ENCODE measurements at regions not wholly inside any gene's neighbourhood (a gene's known extent, or its start where the extent isn't known, plus 50 kb on each side); places are given as distances from the start of the nearest gene placed in this dataset.

GRCh38 chr6:156725712-156726111, 51.5 kb upstream of the ARID1B start:
- DNase-seq (ENCODE audit: low spot score), result no peak

- peak; percentile 48 for DNase-seq (ENCODE audit: low spot score)
Measured at GRCh38 chr6:156720691-156721685, 56.2 kb upstream of the ARID1B start.

GRCh38 chr6:156719720-156720563, 57.2 kb upstream of the ARID1B start:
- peak; percentile 58 for DNase-seq (ENCODE audit: low spot score)

GRCh38 chr6:156719395-156719719, 57.8 kb upstream of the ARID1B start:
- DNase-seq (ENCODE audit: low spot score), result no peak

GRCh38 chr6:156718647-156719394, 58.4 kb upstream of the ARID1B start:
- DNase-seq (ENCODE audit: low spot score), result no peak

GRCh38 chr6:156717542-156717941, 59.6 kb upstream of the ARID1B start:
- DNase-seq (ENCODE audit: low spot score), result no peak

GRCh38 chr6:156715839-156716238, 61.3 kb upstream of the ARID1B start:
- DNase-seq (ENCODE audit: low spot score), result no peak

GRCh38 chr6:156713548-156713947, 63.6 kb upstream of the ARID1B start:
- DNase-seq (ENCODE audit: low spot score), result no peak

GRCh38 chr6:156710479-156710878, 66.7 kb upstream of the ARID1B start:
- DNase-seq (ENCODE audit: low spot score), result no peak

GRCh38 chr6:156707818-156708217, 69.4 kb upstream of the ARID1B start:
- no peak for DNase-seq (ENCODE audit: low spot score)

- no peak for DNase-seq (ENCODE audit: low spot score)
Measured at GRCh38 chr6:156703719-156704118, 73.5 kb upstream of the ARID1B start.

- DNase-seq (ENCODE audit: low spot score), result peak; percentile 57
Measured at GRCh38 chr6:156701966-156702365, 75.2 kb upstream of the ARID1B start.

- no peak for DNase-seq (ENCODE audit: low spot score)
Measured at GRCh38 chr6:156700440-156701057, 76.6 kb upstream of the ARID1B start.

GRCh38 chr6:156699935-156700334, 77.2 kb upstream of the ARID1B start:
- DNase-seq (ENCODE audit: low spot score), result no peak

GRCh38 chr6:156699017-156699421, 78.2 kb upstream of the ARID1B start:
- DNase-seq (ENCODE audit: low spot score), result no peak

- peak; percentile 95 for DNase-seq (ENCODE audit: low spot score)
Measured at GRCh38 chr6:156698239-156699016, 78.8 kb upstream of the ARID1B start.

GRCh38 chr6:156697225-156697830, 79.8 kb upstream of the ARID1B start:
- DNase-seq (ENCODE audit: low spot score), result peak; percentile 84

GRCh38 chr6:156695742-156696141, 81.4 kb upstream of the ARID1B start:
- DNase-seq (ENCODE audit: low spot score), result no peak

- DNase-seq (ENCODE audit: low spot score), result no peak
Measured at GRCh38 chr6:156694679-156695078, 82.5 kb upstream of the ARID1B start.

- no peak for DNase-seq (ENCODE audit: low spot score)
Measured at GRCh38 chr6:156691018-156691417, 86.2 kb upstream of the ARID1B start.

GRCh38 chr6:156689656-156690055, 87.5 kb upstream of the ARID1B start:
- DNase-seq (ENCODE audit: low spot score), result no peak

Data from NAMALWA (cell line).